Transverse colon (tissue), 4 donors: ENCODE measurements at regions not wholly inside any gene's neighbourhood (a gene's known extent, or its start where the extent isn't known, plus 50 kb on each side); places are given as distances from the start of the nearest gene placed in this dataset.

ENCODE experiments used
- DNase-seq: peaks from one replicate; pipeline ENCODE4 v3.0.0-alpha.2; 2019
- H3K27ac ChIP-seq, 4 donors: fragments of 200-600 bp; sonication (generic); 2 replicates each; pipeline ENCODE4 v1.5.1; 2016 to 2018; ENCODE audit warnings: inconsistent platforms in 4 of 4
- H3K27me3 ChIP-seq: fragments of 200-600 bp; sonication (generic); 2 replicates; pipeline ENCODE4 v1.5.1; 2017; ENCODE audit warnings: inconsistent platforms
- H3K36me3 ChIP-seq, 4 donors: fragments of 200-600 bp; sonication (generic); 2 replicates each; pipeline ENCODE4 v1.5.1; 2017 to 2019; ENCODE audit warnings: inconsistent platforms in 4 of 4
- H3K4me1 ChIP-seq, 4 donors: fragments of 200-600 bp; sonication (generic); 2 replicates each; pipeline ENCODE4 v1.5.1; 2017 to 2020; ENCODE audit warnings: inconsistent platforms in 4 of 4
- H3K4me3 ChIP-seq, 4 donors: fragments of 200-600 bp; sonication (generic); 1 replicate in 1 of 4; 2 replicates in 3 of 4; pipeline versions ENCODE4 v1.5.1 to v1.6.1; 2017 to 2019; ENCODE audit warnings: inconsistent platforms in 4 of 4
- H3K9me3 ChIP-seq, 2 donors: fragments of 200-600 bp; sonication (generic); 2 replicates each; pipeline ENCODE4 v1.5.1; 2017 to 2019; ENCODE audit warnings: inconsistent platforms in 2 of 2
- CTCF ChIP-seq, 5 experiments: fragments of 200-600 bp in 3 of 5; fragments of 450-650 bp in 2 of 5; sonication (generic) in 3 of 5; IDR thresholded peaks; 1 replicate in 2 of 5; 2 replicates in 3 of 5; pipeline ENCODE4 v1.5.1; 2016 to 2017; ENCODE audit warnings: antibody characterized with exemption in 5 of 5, inconsistent platforms in 3 of 5, mild to moderate bottlenecking in 2 of 5, moderate library complexity in 1 of 5
- EP300 ChIP-seq: sonication (generic); formaldehyde crosslinking; IDR thresholded peaks from one replicate; pipeline ENCODE4 v1.6.1; 2017; ENCODE audit warnings: antibody characterized with exemption, low read depth
- POLR2A ChIP-seq: fragments of 450-650 bp; IDR thresholded peaks from one replicate; pipeline ENCODE4 v1.6.1; 2016; ENCODE audit warnings: antibody characterized with exemption, mild to moderate bottlenecking, moderate library complexity
- POLR2AphosphoS5 ChIP-seq, 3 donors: sonication (generic); formaldehyde crosslinking; IDR thresholded peaks; one replicate each; pipeline ENCODE4 v1.6.1; 2016; ENCODE audit warnings: antibody characterized with exemption in 3 of 3
- WGBS, 2 donors: methylation state at CpG; one replicate each; pipeline ENCODE4 v1.1.5; 2018; ENCODE audit warnings: low coverage in 1 of 2; 5-methylcytosine and 5-hydroxymethylcytosine counted together
- in situ Hi-C, 4 donors: fragments of 200-750 bp; cut with MboI; loops; one replicate each; pipeline versions ENCODE4 v1.15.0 to v1.15.1; 2017; ENCODE audit warnings: low sequenced_read_pairs in 3 of 4, low pct_ligation_motif_present in 1 of 4, low pct_unique_long_range_greater_than_20kb in 1 of 4
- intact Hi-C: fragments of 100-400 bp; cut with DNase I; formaldehyde crosslinking; loops from one replicate; pipeline ENCODE4 v1.15.1; 2023; ENCODE audit warnings: low total_unique reads

DNA sequence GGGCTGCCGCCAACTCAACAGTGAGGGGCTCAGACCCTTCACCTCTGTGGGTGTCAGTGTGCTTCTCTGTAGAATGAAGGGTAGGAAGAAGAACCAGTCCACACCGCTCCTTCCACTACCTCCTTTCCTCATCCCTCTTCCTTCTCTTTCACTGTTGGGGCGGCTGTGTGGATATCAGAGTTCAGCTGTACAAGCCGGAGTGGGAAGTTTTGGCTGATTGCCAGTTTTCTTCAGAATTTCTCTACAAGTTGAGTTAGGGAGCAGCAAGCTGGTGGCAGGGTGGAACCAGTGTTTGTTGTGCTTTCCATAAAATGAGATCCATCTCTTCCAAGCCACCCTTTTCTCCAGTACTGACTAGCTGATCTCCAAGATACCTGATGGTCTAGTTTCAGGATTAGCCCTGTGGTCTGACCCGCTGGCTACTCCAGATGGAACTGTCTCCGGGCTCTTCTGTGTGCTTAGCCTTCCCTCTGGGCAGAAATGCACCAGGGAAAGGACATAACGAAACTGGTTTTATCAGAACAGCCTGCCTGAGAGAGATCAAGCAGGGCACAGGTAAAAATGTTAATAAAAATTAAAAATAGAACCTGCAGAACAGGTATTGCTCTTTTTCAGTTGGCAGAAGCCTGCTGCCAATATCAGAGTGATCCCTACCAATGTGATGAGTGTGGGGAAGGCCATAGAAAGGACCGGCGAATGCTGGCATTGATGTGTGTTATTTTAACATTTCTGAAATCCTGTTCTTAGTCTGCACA, 169.9 kb upstream of the TSC22D2 start:
- Histone ChIP-seq H3K9me3 (no peaks in the 10 kb centered on the region), H3K27me3 (no peaks in the 10 kb centered on the region), H3K4me1 (peaks cover 8 to 45% (median 29%) of the 10 kb centered on the region in 4 donors), H3K4me3 (no peak overlapping the region), H3K27ac (peak overlapping the region in 3 of 4 donors; percentile 73 to 77 (median 75)), H3K36me3 (no peaks in the 10 kb centered on the region)
- no peak for TF ChIP-seq POLR2A
- no peak for TF ChIP-seq CTCF (IDR thresholded peaks at IDR 0.05)
- no peak for TF ChIP-seq POLR2AphosphoS5 (IDR thresholded peaks at IDR 0.05)
- no peak for TF ChIP-seq EP300
- intact Hi-C loops: loop anchor here (5.0 kb wide), 1 partner anchor 169 kb away; the partner anchor contains the start of gene TSC22D2
- DNase-seq: no peak
- in situ Hi-C loops: loop anchor here in 1 of 4 donors (10.0 kb wide), 1 partner anchor 257 kb away; no protein-coding TSS in a partner anchor
- WGBS, 2 donors: 53 to 66% methylated on average over 6 to 9 of the region's 9 CpGs

DNA sequence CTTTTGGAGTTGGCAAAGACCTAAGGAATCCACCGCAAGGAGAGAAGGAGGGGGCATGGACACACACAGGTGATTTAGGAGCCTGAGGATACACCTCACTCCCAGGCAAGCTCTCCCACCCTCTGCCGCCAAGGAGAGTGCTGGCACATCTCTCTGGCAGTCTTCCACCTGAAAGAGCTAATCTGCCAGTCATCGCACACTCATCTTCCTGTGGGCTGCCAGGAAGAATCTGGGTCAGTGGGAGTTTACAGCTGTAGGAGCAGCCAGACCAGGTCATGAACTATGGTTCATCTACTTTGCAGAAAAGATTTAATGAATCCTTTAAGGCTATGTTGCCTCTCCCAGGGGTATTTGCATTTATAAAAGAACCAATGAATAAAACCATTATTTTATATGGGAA, 170.6 kb upstream of the TSC22D2 start:
- H3K4me1 ChIP-seq: peaks cover 8 to 45% (median 31%) of the 10 kb centered on the region in 4 donors
- intact Hi-C loops: loop anchor here (5.0 kb wide), 1 partner anchor 170 kb away; the partner anchor contains the start of gene TSC22D2
- no peaks in the 10 kb centered on the region for H3K27me3 ChIP-seq
- H3K9me3 ChIP-seq: no peaks in the 10 kb centered on the region
- DNase-seq: no peak
- in situ Hi-C loops: loop anchor here in 1 of 4 donors (10.0 kb wide), 1 partner anchor 257 kb away; no protein-coding TSS in a partner anchor
- WGBS, 2 donors: 58% methylated on average over 3 of the region's 3 CpGs; no CpG with 5 or more reads in 1 of the 2 donors
- H3K36me3 ChIP-seq: no peaks in the 10 kb centered on the region
- H3K4me3 ChIP-seq: no peak overlapping the region
- peak overlapping the region; percentile 68 to 77 (median 74) for H3K27ac ChIP-seq
- no peak for TF ChIP-seq CTCF (IDR thresholded peaks at IDR 0.05)
- TF ChIP-seq POLR2A: no peak
- no peak for TF ChIP-seq EP300
- TF ChIP-seq POLR2AphosphoS5 (IDR thresholded peaks at IDR 0.05): no peak

GRCh38 chr3:150236316-150237082, 171.6 kb upstream of the TSC22D2 start:
- Histone ChIP-seq H3K27me3 (no peaks in the 10 kb centered on the region), H3K4me1 (peaks cover 8 to 45% (median 31%) of the 10 kb centered on the region in 4 donors), H3K4me3 (no peak overlapping the region), H3K9me3 (no peaks in the 10 kb centered on the region), H3K27ac (peak overlapping the region; percentile 68 to 77 (median 74)), H3K36me3 (no peaks in the 10 kb centered on the region)
- WGBS, 2 donors: 61 to 84% methylated on average over 6 to 7 of the region's 7 CpGs
- DNase-seq: no peak
- in situ Hi-C loops: loop anchor here in 1 of 4 donors (10.0 kb wide), 1 partner anchor 258 kb away; no protein-coding TSS in a partner anchor
- intact Hi-C loops: loop anchor here (5.0 kb wide), 1 partner anchor 171 kb away; the partner anchor contains the start of gene TSC22D2
- no peak for TF ChIP-seq POLR2A
- no peak for TF ChIP-seq POLR2AphosphoS5 (IDR thresholded peaks at IDR 0.05)
- TF ChIP-seq CTCF (IDR thresholded peaks at IDR 0.05): no peak
- TF ChIP-seq EP300: no peak

DNA sequence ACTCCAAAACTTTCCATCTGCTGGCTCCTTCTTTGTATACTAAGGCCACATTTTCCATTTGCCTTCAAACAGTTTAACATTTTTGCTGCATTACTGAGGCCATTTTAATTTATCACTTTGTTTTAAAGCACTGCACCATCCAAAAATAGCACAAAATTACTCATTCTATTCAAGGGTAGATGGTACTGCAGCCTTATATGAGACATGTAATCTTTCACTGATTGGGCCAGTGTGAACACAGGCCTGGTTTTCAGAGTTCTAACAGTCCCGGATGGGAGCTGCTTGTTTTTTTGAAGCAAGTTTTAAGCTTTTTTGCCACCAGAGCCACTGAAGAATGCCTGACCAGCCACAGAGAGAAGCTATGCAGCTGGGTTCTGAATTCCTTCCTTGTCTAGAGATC, 172.3 kb upstream of the TSC22D2 start:
- TF ChIP-seq POLR2AphosphoS5 (IDR thresholded peaks at IDR 0.05) (peak; percentile 24 to 61 (median 53)), CTCF (IDR thresholded peaks at IDR 0.05) (no peak)
- Histone ChIP-seq H3K27me3 (no peaks in the 10 kb centered on the region), H3K9me3 (no peaks in the 10 kb centered on the region), H3K36me3 (no peaks in the 10 kb centered on the region), H3K4me3 (no peak overlapping the region), H3K4me1 (peaks cover 8 to 45% (median 31%) of the 10 kb centered on the region in 4 donors), H3K27ac (peak overlapping the region; percentile 68 to 77 (median 74))
- intact Hi-C loops (loop anchor here (5.0 kb wide), 1 partner anchor 172 kb away; the partner anchor contains the start of gene TSC22D2), in situ Hi-C loops (loop anchor here in 1 of 4 donors (10.0 kb wide), 1 partner anchor 259 kb away; no protein-coding TSS in a partner anchor)
- 56 to 60% methylated on average over 1 of the region's 1 CpG for WGBS, 2 donors
- no peak for DNase-seq
